Stimulated activated CD4-positive, alpha-beta T cell treated with anti-CD3 and anti-CD28 coated beads, Interleukin-12 subunit alpha, Interleukin-12 subunit beta, amount 100 ng/mL, for 48 hours (primary cell): ENCODE measurements at regions not wholly inside any gene's neighbourhood (a gene's known extent, or its start where the extent isn't known, plus 50 kb on each side); places are given as distances from the start of the nearest gene placed in this dataset.

ENCODE experiments used
- DNase-seq, 3 donors: peaks; one replicate each; pipeline ENCODE4 v3.0.0-alpha.2; 2020; ENCODE audit warnings: low read depth in 2 of 3, low spot score in 1 of 3

DNA sequence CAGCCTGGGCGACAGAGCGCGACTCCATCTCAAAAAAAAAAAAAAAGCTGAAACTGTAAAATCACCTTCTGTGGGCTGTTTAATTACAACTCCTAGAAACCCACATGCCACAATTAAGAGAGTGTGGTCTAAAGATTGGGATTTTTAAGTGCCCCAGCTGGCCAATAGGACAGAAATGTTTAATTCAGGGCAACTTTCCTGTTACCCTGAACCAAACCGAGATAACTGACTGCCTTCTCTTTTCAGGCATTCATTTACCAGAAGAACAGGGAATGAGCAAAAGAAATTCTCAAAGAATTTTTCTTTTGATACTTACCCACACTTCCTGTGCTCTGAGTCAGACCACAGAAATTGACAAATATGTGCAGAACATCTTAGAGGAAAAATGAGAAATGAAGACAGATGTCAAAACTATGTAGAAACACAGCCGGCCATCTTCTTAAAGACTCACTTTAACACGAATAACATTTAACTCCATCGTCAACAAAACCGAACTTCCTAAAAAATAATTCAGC lies 221.3 kb upstream of the DAPK1 start:
- peak in 1 of 3 donors; percentile 1 for DNase-seq

DNA sequence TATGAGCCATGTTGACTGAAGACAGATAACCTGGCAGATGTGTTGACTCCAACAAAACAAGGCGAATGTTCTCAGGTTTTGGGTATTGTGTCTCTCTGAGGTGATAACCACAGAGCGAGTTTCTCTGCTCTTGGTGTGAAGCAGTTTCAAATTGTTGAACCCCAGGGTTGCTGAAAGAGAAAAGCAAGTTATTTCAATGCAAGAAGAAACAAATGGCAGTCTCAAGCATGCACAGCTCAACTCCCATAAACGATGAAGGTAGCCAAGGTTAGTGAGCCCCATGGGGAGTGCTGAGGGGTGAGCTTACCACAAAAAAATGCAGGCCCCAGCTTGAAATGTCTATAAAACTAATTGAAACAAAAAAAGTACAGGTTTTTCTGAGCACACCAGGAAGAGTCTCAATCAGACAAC lies 220.8 kb upstream of the DAPK1 start:
- DNase-seq: no peak

DNA sequence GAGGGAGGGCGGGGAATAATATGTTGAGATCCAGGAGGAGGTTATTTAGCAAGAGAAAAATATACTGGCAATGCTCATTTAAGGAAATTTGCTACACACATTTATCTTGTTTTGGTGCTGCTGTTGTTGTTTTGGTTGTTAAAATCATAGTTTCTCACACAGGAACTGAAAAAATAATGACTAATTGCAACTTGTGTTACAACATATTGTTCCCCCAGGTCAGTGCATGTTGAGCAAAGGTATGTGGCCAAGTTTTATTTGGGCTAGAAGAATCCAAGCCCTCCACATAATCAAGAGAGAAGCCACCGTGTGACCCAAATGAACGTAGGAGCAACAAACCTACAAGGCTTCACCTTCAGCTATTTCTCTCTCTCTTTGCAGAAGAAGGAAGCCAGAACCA lies 220.3 kb upstream of the DAPK1 start:
- no peak for DNase-seq

DNA sequence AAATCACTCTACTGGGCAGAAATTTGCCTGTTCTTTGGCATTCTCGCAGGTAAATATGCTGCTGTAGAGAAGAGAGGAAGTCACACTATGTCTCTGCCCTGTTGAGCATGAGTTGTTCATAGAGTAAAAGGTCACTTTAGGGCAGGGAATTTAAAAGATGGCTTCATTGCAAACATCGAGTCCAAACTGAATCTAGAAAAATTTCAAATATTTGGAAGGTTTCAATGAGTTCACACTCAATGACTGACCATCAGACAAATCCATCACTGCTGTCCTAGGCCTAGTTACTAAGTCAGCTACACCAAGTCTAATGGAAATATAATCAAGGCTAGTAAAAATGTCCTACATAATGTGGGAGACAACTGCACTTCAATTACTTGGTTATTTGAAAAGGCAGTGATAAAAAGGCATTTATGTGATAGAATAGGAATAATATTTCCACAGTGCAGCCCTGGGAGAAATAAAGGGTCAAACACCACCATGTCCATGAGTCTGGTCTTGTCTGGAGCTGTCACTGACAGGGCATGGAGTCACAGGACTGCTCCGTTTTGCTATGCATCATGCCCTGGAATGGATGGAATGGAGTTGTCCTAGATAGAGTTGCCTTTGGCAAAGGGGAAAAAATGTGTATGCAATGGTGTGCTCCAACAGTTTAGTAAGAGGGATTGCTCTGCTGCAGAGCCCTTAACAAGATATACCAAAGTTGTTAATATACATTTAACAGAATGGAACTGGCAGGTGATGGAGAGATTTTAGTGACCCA lies 218.5 kb upstream of the DAPK1 start:
- DNase-seq: no peak

DNA sequence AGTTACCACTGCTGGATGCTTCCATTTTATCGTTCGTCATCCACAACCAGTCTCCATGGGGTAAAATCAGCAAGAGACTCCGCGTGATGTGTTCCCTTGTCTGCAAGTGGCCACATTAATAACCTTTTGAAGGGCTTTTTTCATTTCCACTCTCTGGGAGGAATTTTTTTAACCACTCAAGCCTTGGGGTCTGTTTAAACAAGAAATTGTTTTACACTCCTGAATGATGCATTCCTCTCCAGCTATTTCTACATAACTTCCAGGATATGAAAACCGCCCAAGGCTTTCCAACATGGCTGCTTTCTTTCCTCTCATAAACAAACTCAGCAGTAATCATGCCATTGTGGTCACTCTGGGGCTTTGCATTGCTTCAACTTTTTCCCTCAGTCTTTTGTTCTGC lies 217.2 kb upstream of the DAPK1 start:
- no peak for DNase-seq

DNA sequence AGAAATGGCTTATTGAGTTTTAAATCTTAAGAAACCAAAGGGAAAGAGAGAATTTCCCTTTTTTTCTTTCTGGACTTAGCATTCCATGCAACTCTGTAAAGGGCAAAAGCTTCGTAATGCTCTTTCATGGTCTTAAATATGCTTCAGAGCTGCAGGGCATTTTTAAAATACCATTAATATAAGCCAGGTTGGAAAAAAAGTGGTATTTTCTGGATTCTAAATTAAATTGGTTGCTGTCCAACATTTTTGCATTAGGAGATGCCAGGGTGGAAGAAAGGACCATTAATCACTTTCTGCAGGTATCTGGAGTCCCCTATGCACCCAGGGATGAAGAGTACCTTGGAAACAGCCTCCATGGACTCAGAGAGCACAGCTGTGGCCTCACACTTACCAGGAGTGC lies 215.1 kb upstream of the DAPK1 start:
- DNase-seq: no peak

DNA sequence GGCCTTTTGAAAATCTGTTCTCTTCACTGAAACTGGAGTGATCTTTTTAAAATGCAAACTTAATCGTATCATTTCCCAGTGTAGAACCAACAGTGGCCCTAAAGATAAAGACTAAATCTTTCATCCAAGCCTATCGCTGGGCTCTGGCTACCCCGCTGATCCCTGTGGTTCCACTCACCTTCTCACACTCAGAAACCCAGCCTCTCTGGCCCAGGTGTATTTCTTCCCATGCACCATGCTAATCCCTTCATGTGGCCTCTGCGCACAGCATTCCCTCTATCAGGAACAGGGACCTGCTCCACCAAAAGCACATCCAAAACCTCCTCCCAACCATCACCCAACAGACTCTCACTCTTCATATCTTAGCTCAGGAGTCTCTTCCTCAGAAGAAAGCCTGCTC lies 214.1 kb upstream of the DAPK1 start:
- no peak for DNase-seq

DNA sequence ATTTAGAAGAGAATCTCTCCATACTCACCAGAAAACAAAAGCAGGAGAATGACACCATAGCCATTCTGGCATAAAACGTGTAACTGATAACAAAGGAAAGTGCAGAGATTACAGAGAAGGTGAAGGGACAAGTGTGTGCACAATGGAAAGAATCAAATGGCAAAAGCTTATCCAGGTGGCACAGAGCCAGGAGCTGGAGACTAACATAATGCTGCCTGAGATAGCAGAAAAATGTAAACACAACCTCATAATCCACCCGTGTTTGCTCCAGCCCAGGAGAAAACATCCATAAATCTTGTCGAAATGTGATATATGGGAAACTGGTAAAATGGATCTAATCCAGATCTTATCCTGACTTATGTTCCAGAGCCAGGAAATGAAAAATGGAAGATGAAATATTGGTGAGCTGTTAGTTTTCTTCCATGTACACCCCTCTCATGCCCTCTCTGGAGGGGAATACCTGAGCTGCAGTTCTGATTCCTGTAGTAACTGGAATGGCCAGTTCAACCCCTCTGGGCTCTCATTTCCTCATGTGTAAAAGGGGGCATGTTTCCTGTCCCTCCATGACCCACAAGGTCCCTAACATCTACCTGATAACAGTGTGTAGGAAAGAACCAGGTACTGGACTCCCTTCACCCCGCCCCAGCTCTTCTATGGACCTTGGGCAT lies 212.3 kb upstream of the DAPK1 start:
- DNase-seq: no peak

DNA sequence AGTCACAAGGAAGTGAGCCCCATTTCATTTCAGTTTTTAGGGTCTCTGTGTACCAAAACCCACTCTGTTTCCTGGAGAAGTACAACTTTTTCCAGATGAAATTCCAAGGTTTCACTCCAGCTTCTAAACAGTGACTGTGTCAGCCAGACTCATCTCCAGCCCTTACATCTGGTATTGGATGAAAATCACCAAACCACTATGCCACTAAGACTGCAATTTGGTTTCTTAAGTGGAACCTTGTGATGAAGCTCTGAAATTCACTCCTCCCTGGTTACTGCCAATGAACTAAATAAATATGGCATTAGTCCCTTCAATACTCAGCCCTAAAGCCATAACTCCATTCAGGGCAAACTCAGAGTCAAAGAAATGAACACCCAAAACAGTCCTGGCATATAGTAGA lies 211.2 kb upstream of the DAPK1 start:
- no peak for DNase-seq

DNA sequence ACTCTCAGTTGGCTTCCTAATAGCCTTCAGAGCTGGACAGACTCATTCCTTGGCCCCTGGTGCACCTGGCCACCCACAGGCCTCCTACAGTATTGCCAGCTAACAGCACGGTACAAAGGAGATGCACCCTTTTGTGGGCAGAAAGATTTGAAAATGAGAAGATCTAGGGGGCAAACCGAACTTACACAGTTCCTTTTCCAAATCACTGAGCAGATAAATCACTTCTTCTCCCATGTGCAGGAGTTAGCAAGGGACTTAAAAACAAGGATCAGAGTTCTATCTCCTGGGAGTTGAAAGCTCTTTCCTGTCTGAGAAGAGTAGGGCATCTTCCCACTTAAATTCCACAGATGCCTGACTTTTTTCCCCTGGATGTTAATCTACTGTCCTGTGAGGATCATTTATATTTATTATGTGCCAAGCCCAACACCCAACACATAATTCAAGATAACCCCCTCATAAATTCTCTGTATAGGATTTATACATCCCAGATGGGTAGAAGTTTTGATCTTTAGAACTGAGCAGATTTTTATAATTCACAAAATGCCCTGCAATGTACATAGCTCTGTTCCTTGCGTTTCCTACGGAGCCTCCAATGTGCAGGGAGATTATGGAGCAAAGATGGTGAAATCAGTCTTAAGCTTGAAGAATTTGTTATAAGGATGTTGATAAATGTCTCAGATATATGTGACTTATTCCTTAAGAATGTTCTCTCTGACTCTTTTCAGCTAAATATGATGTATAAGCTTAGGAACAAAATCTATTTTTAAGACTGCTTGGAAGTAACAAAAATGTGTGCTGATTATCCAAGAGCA lies 207.2 kb upstream of the DAPK1 start:
- no peak for DNase-seq

DNA sequence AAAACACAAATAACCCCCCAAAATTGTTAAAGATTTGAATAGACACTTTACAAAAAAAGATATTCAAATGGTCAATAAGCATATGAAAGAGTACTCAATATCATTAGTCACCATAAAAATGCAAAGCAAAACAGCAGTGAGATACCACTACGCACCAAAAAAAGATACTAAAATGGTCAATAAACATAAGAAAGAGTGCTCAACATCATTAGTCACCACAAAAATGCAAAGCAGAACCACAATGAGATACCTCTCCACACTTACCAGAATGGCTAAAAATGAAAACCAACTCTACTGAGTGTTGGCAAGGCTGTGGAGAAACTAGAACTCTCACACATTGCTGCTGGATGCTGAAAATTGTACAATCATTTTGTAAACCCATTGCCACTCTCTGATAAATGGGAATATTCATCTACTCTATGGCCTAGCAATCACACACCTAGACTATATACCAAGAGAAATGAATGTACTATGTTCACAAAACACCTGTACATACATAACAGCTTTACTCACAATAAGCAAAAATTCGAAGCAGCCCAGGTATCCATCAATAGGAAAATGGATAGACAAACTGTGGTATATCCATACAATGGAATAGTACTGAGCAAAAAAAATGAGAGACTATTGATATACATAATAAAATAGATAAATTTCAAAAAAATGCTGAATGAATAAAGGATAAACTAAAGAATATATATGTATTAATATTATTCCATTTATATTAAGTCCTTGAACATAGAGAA lies 205.0 kb upstream of the DAPK1 start:
- no peak for DNase-seq

DNA sequence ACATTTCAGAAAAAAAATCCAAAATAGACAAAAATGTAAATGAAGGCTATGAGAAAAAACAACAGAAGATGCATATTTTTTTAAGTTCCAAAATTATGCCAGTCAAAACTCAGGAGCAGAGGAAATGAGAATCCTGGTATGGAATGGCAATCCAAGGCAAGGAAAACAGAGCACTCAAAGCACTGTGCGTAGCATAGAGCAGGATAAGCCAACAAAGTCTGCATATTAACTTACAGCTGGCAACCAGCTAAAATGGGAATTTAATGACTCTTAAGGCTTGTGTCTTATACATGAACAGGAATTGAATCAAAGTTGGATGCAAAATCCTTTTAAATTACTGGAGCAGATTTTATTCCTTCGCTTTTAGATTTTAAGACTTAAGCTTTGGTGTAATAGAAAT lies 203.5 kb upstream of the DAPK1 start:
- DNase-seq: no peak

DNA sequence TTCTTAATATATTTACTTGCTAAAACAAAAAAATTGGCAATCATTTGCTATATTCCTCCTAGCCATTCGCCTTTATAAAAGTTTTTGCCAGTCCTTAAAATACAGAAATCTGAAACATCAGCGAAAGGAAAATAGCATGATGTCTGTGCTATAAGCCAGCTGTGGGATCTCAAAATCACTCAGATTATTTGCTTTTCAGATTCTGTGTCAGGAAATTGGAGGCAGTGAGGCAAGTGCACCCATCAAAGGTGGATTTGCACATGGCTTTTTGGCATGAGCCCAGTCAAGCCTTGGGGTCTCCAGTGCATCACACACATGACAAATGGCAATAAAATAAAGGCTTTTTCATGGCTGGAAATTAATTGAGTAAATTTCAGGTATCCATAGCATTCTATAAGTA lies 196.8 kb upstream of the DAPK1 start:
- DNase-seq: no peak

DNA sequence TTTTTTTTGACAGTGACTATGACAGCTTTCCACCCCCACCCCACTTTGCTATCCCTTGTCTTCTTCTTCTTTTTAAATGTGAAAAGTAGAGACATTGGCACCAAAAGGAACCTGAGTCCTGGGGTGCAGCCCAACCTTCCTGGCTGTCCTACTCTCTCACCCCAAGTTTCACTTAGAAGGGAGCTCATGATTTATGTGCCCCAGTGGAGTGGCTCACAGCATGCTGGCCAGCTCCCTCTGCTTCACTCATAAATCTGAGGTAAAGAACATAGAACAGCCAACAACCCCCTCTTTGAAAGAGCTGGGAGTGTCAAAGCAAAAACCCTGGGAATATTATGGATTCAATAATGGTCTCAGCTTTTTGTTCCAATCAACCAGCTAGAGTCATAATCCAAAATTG lies 196.3 kb upstream of the DAPK1 start:
- no peak for DNase-seq

DNA sequence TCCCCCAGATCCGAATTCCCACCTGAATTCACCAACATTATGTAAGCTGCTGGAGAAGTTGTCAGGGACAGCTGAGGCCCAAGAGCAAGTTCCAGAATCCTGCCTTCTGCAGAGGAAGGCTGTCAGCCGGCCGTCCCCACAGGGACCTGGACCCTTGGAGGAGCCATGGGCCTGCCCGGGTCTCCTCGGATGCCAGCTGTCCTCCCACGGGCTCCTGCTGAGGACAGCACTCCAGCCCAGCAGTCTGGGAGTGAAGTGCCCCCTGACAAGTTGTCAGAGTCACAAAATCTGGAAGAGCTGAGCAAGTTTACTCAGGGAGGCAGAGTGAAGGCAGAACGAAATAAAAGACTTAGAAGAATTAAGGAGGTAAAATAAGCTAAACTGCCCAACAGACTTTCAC lies 192.5 kb upstream of the DAPK1 start:
- no peak for DNase-seq

DNA sequence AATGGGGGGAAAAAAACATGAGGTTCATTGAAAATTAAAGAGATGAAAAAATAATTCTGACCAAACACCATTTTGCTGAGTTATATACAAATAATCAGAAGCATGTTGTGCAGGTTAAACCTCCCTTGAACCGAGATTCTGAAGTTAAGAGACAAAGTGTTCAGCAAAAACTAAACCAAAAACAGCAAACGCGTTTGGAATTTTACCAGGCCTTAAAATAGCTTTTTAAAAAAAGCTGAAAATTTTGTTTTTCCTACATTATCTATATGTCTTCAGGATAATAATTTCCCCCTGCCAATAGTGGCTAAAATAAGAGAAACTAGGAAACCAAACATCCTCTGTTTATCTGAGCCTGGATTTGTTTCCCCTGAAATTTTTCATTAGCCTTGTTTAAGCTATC lies 191.7 kb upstream of the DAPK1 start:
- DNase-seq: no peak

DNA sequence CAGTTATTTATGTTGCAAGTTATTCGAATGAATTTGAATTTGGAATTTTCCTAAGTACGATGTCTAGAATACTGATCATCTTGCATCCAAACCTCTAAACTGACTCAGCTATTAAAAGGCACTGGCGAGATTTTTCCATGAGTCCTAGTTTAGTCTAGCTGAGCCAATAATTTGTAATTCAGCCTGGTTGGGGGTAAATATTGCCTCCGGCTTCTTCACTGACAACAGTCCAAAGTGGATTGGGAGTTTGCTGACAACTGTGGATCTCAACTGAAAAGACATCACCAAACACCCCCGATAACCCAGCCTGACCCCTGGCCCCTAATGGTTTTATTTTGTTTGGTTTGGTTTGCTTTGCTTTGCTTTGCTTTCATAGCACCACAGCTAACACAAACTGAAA lies 189.8 kb upstream of the DAPK1 start:
- DNase-seq: no peak

DNA sequence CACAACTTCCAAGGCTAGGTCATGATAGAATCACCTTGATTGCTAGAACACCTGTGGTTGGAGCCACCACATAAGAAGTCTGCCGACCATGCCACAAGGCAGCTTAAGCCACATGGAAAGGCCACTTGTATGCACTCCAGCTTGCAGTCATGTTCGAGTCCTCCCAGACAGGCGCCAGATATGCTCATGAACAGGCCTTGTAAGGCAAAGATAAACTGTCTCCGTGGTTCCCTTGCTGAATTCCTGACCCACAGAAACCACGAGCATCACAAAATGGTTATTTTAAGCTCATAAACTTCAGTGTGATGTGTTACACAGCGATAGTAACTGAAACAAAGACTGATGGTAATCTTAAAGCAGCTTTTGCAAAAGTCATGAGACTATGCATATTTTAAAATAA lies 188.4 kb upstream of the DAPK1 start:
- DNase-seq: no peak

DNA sequence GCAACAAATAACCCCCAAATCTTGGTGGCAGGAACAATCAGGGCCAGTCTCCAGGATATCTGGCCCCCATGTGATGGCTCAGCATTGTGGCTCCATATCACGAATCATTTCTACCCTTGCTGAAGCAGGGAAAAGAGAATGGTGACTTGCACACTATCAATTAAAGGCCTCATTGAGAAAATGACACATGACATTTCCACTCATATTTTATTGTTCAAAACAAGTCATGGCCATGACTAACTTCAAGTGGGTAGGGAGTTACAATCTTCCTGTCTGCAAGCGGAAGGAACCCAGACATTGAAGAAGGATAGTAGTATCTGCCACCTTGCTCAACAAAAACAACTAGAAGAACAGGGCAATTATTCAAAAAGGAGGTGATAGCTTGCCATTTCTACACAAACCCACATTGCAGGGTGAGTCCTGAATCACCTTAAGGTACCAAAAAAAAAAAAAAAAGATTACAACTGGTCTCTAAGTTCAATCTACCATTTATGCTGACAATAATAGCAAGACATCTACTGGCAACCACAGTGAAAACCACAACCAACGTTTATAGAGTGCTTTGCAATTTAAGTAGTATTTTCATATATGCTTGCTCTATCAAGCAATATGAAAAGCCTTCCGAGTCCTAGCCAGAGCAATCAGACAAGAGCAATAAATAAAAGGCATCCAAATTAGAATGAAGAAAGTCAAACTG lies 186.7 kb upstream of the DAPK1 start:
- no peak for DNase-seq

DNA sequence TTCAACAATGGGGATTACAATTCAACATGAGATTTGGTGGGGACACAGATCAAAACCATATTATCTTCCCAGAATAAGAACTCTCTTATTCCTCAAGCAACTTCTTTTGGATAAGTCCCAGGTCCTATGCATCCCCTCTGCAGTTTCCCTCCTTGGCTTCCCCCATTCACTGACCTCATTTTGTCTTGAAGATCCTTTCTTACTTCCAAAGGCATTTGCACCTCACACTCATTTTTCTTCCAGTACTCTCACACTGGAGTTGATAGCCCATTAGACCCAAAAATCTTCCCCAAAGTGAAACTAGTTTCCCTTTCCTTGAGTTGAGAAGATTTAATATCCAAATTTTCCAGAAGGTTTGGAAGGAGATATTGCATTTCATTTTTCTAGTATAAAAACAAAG lies 178.0 kb upstream of the DAPK1 start:
- no peak for DNase-seq
